ENCODE measurements at regions not wholly inside any gene's neighbourhood (a gene's known extent, or its start where the extent isn't known, plus 50 kb on each side); places are given as distances from the start of the nearest gene placed in this dataset.

DNA sequence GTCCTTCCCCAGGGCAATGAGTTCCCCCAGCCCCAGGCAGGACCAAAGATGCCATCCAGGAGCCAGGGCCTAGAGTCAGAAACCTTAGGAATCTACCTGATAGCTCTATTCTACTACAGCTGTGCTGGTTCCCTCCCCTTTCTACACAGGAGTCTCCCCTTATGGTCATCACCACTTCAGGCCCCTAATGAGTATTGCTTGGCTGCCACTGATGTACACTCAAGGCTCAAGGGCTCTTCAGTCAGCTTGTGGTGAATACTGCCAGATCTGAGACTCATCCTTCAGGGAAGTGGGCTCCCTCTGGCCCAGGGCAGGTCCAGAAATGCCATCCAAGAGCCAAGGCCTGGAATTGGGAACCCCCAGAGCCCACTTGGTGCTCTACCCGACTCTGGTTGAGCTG lies 248.6 kb downstream of the ALDH8A1 start:
- Histone ChIP-seq H3K79me2 (ENCODE audit: control insufficient read depth, insufficient read depth, low read length) (no peaks in the 10 kb centered on the region), H3K9me1 (replicated peaks; ENCODE audit: control insufficient read depth, extremely low read depth, insufficient read depth, low read length) (no peaks in the 10 kb centered on the region), H3K4me3 (replicated peaks in 1 of 3; ENCODE audit: insufficient read depth in 1 of 3, low read depth in 1 of 3, low read length in 3 of 3) (no peak overlapping the region), H2AFZ (ENCODE audit: low read depth, low read length) (no peak overlapping the region), H3K27me3 (ENCODE audit: control insufficient read depth in 2 of 2, insufficient read depth in 2 of 2, low read length in 2 of 2) (peaks cover 0 to 3% of the 10 kb centered on the region in 2 experiments), H3K9ac (replicated peaks; ENCODE audit: extremely low read depth, insufficient read depth, low read length) (no peak overlapping the region), H3K27ac (ENCODE audit: insufficient read depth, low read depth, low read length) (no peak overlapping the region), H3K4me1 (ENCODE audit: control insufficient read depth, extremely low read depth, insufficient read depth, low read length) (no peaks in the 10 kb centered on the region), H4K20me1 (replicated peaks; ENCODE audit: control insufficient read depth, extremely low read depth, insufficient read depth, low read length) (no peaks in the 10 kb centered on the region), H3K4me2 (ENCODE audit: insufficient read depth, low read length) (no peak overlapping the region), H3K36me3 (ENCODE audit: control insufficient read depth in 2 of 2, extremely low read depth in 1 of 2, insufficient read depth in 2 of 2, low read length in 2 of 2) (no peaks in the 10 kb centered on the region), H3K9me3 (replicated peaks; ENCODE audit: control insufficient read depth, insufficient read depth, low read length) (no peaks in the 10 kb centered on the region)
- TF ChIP-seq JUN (IDR thresholded peaks at IDR 0.05; ENCODE audit: borderline replicate concordance, insufficient read depth, insufficient read length, low read depth), result no peak
- no peak for TF ChIP-seq FOS (IDR thresholded peaks at IDR 0.05; ENCODE audit: borderline replicate concordance, insufficient read depth, low read length)
- TF ChIP-seq MAX (IDR thresholded peaks at IDR 0.05; ENCODE audit: insufficient read depth, insufficient read length), result no peak
- TF ChIP-seq POLR2AphosphoS5 (IDR thresholded peaks at IDR 0.05; ENCODE audit: insufficient read depth, low read depth, low read length), result no peak
- no peak for TF ChIP-seq GATA2 (IDR thresholded peaks at IDR 0.05; ENCODE audit: insufficient read depth, insufficient read length, low read depth, low read length)
- no peak for TF ChIP-seq EZH2 (IDR thresholded peaks at IDR 0.05; ENCODE audit: borderline replicate concordance, low read depth, low read length, severe bottlenecking)
- TF ChIP-seq, protein P1, sequence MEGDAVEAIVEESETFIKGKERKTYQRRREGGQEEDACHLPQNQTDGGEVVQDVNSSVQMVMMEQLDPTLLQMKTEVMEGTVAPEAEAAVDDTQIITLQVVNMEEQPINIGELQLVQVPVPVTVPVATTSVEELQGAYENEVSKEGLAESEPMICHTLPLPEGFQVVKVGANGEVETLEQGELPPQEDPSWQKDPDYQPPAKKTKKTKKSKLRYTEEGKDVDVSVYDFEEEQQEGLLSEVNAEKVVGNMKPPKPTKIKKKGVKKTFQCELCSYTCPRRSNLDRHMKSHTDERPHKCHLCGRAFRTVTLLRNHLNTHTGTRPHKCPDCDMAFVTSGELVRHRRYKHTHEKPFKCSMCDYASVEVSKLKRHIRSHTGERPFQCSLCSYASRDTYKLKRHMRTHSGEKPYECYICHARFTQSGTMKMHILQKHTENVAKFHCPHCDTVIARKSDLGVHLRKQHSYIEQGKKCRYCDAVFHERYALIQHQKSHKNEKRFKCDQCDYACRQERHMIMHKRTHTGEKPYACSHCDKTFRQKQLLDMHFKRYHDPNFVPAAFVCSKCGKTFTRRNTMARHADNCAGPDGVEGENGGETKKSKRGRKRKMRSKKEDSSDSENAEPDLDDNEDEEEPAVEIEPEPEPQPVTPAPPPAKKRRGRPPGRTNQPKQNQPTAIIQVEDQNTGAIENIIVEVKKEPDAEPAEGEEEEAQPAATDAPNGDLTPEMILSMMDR (IDR thresholded peaks at IDR 0.05; ENCODE audit: extremely low read depth in 1 of 2, insufficient read depth in 1 of 2, low read depth in 1 of 2, low read length in 2 of 2), result no peak
- TF ChIP-seq POLR2A (IDR thresholded peaks at IDR 0.05; ENCODE audit: low read depth, low read length), result no peak
- TF ChIP-seq MYC (IDR thresholded peaks at IDR 0.05; ENCODE audit: low read depth, low read length), result no peak
- DNase-seq (ENCODE audit: low read depth, low spot score) (no peak), FAIRE-seq (no peak)
- intact Hi-C loops (cut with micrococcal nuclease) (no loop called here), dilution Hi-C loops (cut with MboI; ENCODE audit: extremely low pct_ligation_motif_present, low sequenced_read_pairs) (no loop called here)
- ChIA-PET CTCF (no interaction called here), POLR2A (no interaction called here)
- BruUV-seq (replicated peaks), result no TSS peak

All from endothelial cell of umbilical vein (primary cell).